ENCODE measurements at regions not wholly inside any gene's neighbourhood (a gene's known extent, or its start where the extent isn't known, plus 50 kb on each side); places are given as distances from the start of the nearest gene placed in this dataset.

GRCh38 chr2:7728388-7728787, 811.2 kb downstream of the RNF144A start:
- intact Hi-C loops (cut with micrococcal nuclease): no loop called here
- RAD21 ChIA-PET (ENCODE audit: low non-redundant PET in 1 of 2, low total read pairs in 2 of 2, uncharacterized antibody in 2 of 2, unreplicated experiment in 2 of 2): no interaction called here
- no peaks in the 10 kb centered on the region for H3K36me3 ChIP-seq (ENCODE audit: control insufficient read depth in 1 of 2, insufficient read depth in 2 of 2, low read length in 2 of 2)
- H3K9me2 ChIP-seq (ENCODE audit: insufficient read depth): no peaks in the 10 kb centered on the region
- no peaks in the 10 kb centered on the region for H4K20me1 ChIP-seq (ENCODE audit: insufficient read depth)
- no TSS peak for BruUV-seq (replicated peaks)
- H3K9ac ChIP-seq (ENCODE audit: low read length): no peak overlapping the region
- H3K4me1 ChIP-seq (ENCODE audit: control insufficient read depth in 1 of 2, insufficient read depth in 2 of 2, low read length in 2 of 2): no peaks in the 10 kb centered on the region
- H3K4me3 ChIP-seq (replicated peaks in 1 of 2; ENCODE audit: low read depth in 1 of 2, low read length in 2 of 2): no peak overlapping the region
- no peak for TF ChIP-seq MAX (IDR thresholded peaks at IDR 0.05)
- no peak for TF ChIP-seq CEBPB (IDR thresholded peaks at IDR 0.05; ENCODE audit: low read depth)
- TF ChIP-seq ZNF274 (IDR thresholded peaks at IDR 0.05; ENCODE audit: low read depth, low read length): no peak
- no peak for TF ChIP-seq JUND (IDR thresholded peaks at IDR 0.05)
- no peak for TF ChIP-seq SIN3A (IDR thresholded peaks at IDR 0.05; ENCODE audit: low read depth)
- TF ChIP-seq CTCF (IDR thresholded peaks at IDR 0.05 in 2 of 3, conservative IDR thresholded peaks at IDR 0.05 in 1 of 3; ENCODE audit: borderline replicate concordance in 1 of 3, insufficient read depth in 1 of 3, low read depth in 2 of 3, low read length in 2 of 3): no peak
- TF ChIP-seq RAD21 (IDR thresholded peaks at IDR 0.05; ENCODE audit: low read depth): no peak
- no peak for TF ChIP-seq SP1 (IDR thresholded peaks at IDR 0.05; ENCODE audit: low read depth)
- TF ChIP-seq ELF1 (IDR thresholded peaks at IDR 0.05; ENCODE audit: borderline replicate concordance, low read depth): no peak
- TF ChIP-seq ZBTB33 (IDR thresholded peaks at IDR 0.05; ENCODE audit: extremely low read depth, insufficient replicate concordance, low read length): no peak
- no peak for TF ChIP-seq FOSL1 (IDR thresholded peaks at IDR 0.05; ENCODE audit: low read depth)
- no peak for TF ChIP-seq TCF7L2 (IDR thresholded peaks at IDR 0.05; ENCODE audit: borderline replicate concordance, extremely low read depth, insufficient read depth, insufficient read length)
- TF ChIP-seq POLR2AphosphoS5 (IDR thresholded peaks at IDR 0.05; ENCODE audit: low read depth, low read length): no peak
- ATAC-seq (no peak), DNase-seq (ENCODE audit: low read depth, low spot score) (no peak)
- peaks cover 23% of the 10 kb centered on the region for H3K27me3 ChIP-seq (ENCODE audit: insufficient read depth, low read length)
- CTCF ChIA-PET: no interaction called here
- POLR2A ChIA-PET: no interaction called here
- H3K9me3 ChIP-seq (ENCODE audit: control insufficient read depth in 1 of 2, insufficient read depth in 1 of 2, low read depth in 1 of 2, low read length in 2 of 2): no peaks in the 10 kb centered on the region
- no peak overlapping the region for H2AFZ ChIP-seq (ENCODE audit: low read depth, low read length, poor library complexity, severe bottlenecking)
- H3K79me2 ChIP-seq (ENCODE audit: insufficient read depth, low read length): no peaks in the 10 kb centered on the region
- H3K27ac ChIP-seq (ENCODE audit: low read depth, low read length): no peak overlapping the region
- H3K4me2 ChIP-seq (ENCODE audit: low read length): no peak overlapping the region
